ENCODE measurements at regions not wholly inside any gene's neighbourhood (a gene's known extent, or its start where the extent isn't known, plus 50 kb on each side); places are given as distances from the start of the nearest gene placed in this dataset.

- TF ChIP-seq CTCF (conservative IDR thresholded peaks at IDR 0.05): no peak
These were observed 1140.6 kb downstream of the EFNA5 start for GRCh38 chr5:106530150-106530549.

GRCh38 chr5:106525438-106525837, 1145.3 kb downstream of the EFNA5 start:
- H3K27ac ChIP-seq: no peak overlapping the region
- TF ChIP-seq CTCF (conservative IDR thresholded peaks at IDR 0.05): no peak

More at GRCh38 chr5:106530150-106530549, 1140.6 kb downstream of the EFNA5 start:
- no peak overlapping the region for H3K27ac ChIP-seq

- H3K27ac ChIP-seq: no peak overlapping the region
- no peak for TF ChIP-seq CTCF (conservative IDR thresholded peaks at IDR 0.05)
These were observed 1146.9 kb downstream of the EFNA5 start for GRCh38 chr5:106523852-106524251.

- TF ChIP-seq CTCF (conservative IDR thresholded peaks at IDR 0.05): no peak
- H3K27ac ChIP-seq: no peak overlapping the region
These were observed 1148.4 kb downstream of the EFNA5 start for GRCh38 chr5:106522296-106522695.

GRCh38 chr5:106521701-106522100, 1149.0 kb downstream of the EFNA5 start:
- TF ChIP-seq CTCF (conservative IDR thresholded peaks at IDR 0.05): no peak
- no peak overlapping the region for H3K27ac ChIP-seq

GRCh38 chr5:106510321-106510720, 1160.4 kb downstream of the EFNA5 start:
- TF ChIP-seq CTCF (conservative IDR thresholded peaks at IDR 0.05): no peak
- no peak overlapping the region for H3K27ac ChIP-seq

GRCh38 chr5:106508894-106509293, 1161.8 kb downstream of the EFNA5 start:
- no peak overlapping the region for H3K27ac ChIP-seq
- TF ChIP-seq CTCF (conservative IDR thresholded peaks at IDR 0.05): no peak

GRCh38 chr5:106493910-106494309, 1176.8 kb downstream of the EFNA5 start:
- no peak for TF ChIP-seq CTCF (conservative IDR thresholded peaks at IDR 0.05)
- no peak overlapping the region for H3K27ac ChIP-seq

All from VCaP (cell line).